Caco-2 (cell line): ENCODE measurements at regions not wholly inside any gene's neighbourhood (a gene's known extent, or its start where the extent isn't known, plus 50 kb on each side); places are given as distances from the start of the nearest gene placed in this dataset.

ENCODE experiments used
- BruUV-seq: library from RNA; stranded (reverse); fragments of 400-500 nt; replicated peaks from 2 replicates; lab custom pipeline; 2021; lab: Mats Ljungman, UMichigan
- CTCF ChIA-PET: fragments of 300-600 bp; sonication (Branson Sonifier 250); formaldehyde crosslinking; loops from one replicate; lab custom pipeline; 2022; ENCODE audit warnings: antibody characterized with exemption; lab: Charles Lee
- POLR2A ChIA-PET: fragments of 300-600 bp; sonication (Branson Sonifier 250); formaldehyde crosslinking; loops from one replicate; lab custom pipeline; 2022; ENCODE audit warnings: antibody characterized with exemption; lab: Charles Lee
- DNase-seq, 2 experiments: peaks; one replicate each; pipeline versions ENCODE4 v3.0.0 to v3.0.0-alpha.2; 2020 to 2022
- H3K27me3 ChIP-seq: replicated peaks from 2 replicates; pipeline ENCODE4 v1.6.0; 2011; ENCODE audit warnings: low read length; ENCODE audit not compliant: control insufficient read depth, insufficient read depth
- H3K36me3 ChIP-seq: 2 replicates; pipeline ENCODE4 v1.5.1; 2011; ENCODE audit warnings: low read length; ENCODE audit not compliant: control insufficient read depth, insufficient read depth
- H3K4me1 ChIP-seq: fragments of 250-450 bp; sonication (Bioruptor Pico); 2 replicates; pipeline ENCODE4 v1.5.1; 2020; ENCODE audit warnings: mild to moderate bottlenecking
- H3K4me3 ChIP-seq: 2 replicates; pipeline ENCODE4 v1.5.1; 2011; ENCODE audit warnings: low read depth, mild to moderate bottlenecking, control low read depth, low read length
- H3K9me3 ChIP-seq: fragments of 250-450 bp; sonication (Bioruptor Pico); 2 replicates; pipeline ENCODE4 v1.5.1; 2020; ENCODE audit warnings: mild to moderate bottlenecking, moderate library complexity
- H3K27ac Mint-ChIP-seq: one replicate; pipeline ENCODE4 v1.8.0; 2022; ENCODE audit warnings: mixed read lengths; ENCODE audit not compliant: unreplicated experiment
- H3K27me3 Mint-ChIP-seq: one replicate; pipeline ENCODE4 v1.8.0; 2022; ENCODE audit warnings: mixed read lengths; ENCODE audit not compliant: insufficient read depth, unreplicated experiment
- H3K36me3 Mint-ChIP-seq: one replicate; pipeline ENCODE4 v1.8.0; 2022; ENCODE audit warnings: mild to moderate bottlenecking, mixed read lengths; ENCODE audit not compliant: insufficient read depth, unreplicated experiment
- H3K4me1 Mint-ChIP-seq: one replicate; pipeline ENCODE4 v1.8.0; 2022; ENCODE audit warnings: low read depth, mixed read lengths; ENCODE audit not compliant: unreplicated experiment
- H3K4me3 Mint-ChIP-seq: one replicate; pipeline ENCODE4 v1.8.0; 2022; ENCODE audit warnings: mild to moderate bottlenecking, moderate library complexity, mixed read lengths; ENCODE audit not compliant: unreplicated experiment
- H3K9me3 Mint-ChIP-seq: one replicate; pipeline ENCODE4 v1.8.0; 2022; ENCODE audit warnings: mixed read lengths; ENCODE audit not compliant: unreplicated experiment
- CTCF ChIP-seq, 2 experiments: fragments of 200-600 bp in 1 of 2; IDR thresholded peaks; 1 replicate in 1 of 2; 2 replicates in 1 of 2; pipeline versions ENCODE4 v1.5.1 to v1.8.0; 2011 to 2022; ENCODE audit warnings: antibody characterized with exemption in 1 of 2, control low read depth in 1 of 2, inconsistent platforms in 1 of 2, low read depth in 1 of 2, low read length in 1 of 2, mild to moderate bottlenecking in 1 of 2, moderate library complexity in 1 of 2; ENCODE audit not compliant: insufficient read depth in 1 of 2, severe bottlenecking in 1 of 2, unreplicated experiment in 1 of 2
- intact Hi-C: fragments of 100-400 bp; cut with micrococcal nuclease; formaldehyde crosslinking; loops from one replicate; pipeline ENCODE4 v1.10.0; 2022; ENCODE audit not compliant: unreplicated experiment

DNA sequence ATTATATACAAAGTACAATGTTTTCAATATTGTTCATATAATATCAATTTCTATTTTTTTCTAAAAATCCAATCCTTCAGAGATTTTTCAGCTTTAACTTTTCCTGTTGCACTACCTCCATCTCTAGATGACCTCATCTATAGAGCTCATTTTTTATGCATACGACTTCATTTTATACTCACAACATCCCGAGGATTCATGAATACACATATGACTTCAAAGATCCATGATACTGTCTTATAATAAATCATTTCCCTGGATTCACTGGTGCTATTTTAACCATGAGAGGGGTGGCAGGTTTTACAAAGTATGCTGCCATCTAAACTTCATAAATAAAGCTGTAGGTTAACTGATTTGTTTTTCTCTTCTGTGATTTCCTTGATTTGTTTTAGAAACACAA, 694.6 kb downstream of the EPHA4 start:
- TF ChIP-seq CTCF (IDR thresholded peaks at IDR 0.05; ENCODE audit: insufficient read depth in 1 of 2, low read depth in 1 of 2, low read length in 1 of 2, severe bottlenecking in 1 of 2, unreplicated experiment in 1 of 2): no peak
- ChIA-PET POLR2A (no interaction called here), CTCF (no interaction called here)

GRCh38 chr2:220877897-220878296, 694.2 kb downstream of the EPHA4 start:
- H3K4me1 ChIP-seq: no peaks in the 10 kb centered on the region

More for the DNA sequence above, 694.6 kb downstream of the EPHA4 start:
- H3K27me3 ChIP-seq: peaks cover 2% of the 10 kb centered on the region
- H3K9me3 Mint-ChIP-seq: peaks cover 11% of the 10 kb centered on the region
- no peaks in the 10 kb centered on the region for H3K4me1 Mint-ChIP-seq
- no TSS peak for BruUV-seq
- H3K36me3 ChIP-seq: no peaks in the 10 kb centered on the region
- H3K27me3 Mint-ChIP-seq: peaks cover 3% of the 10 kb centered on the region
- DNase-seq: no peak
- no peak overlapping the region for H3K27ac Mint-ChIP-seq
- H3K4me3 ChIP-seq: no peak overlapping the region
- intact Hi-C loops: no loop called here
- no peaks in the 10 kb centered on the region for H3K36me3 Mint-ChIP-seq
- no peaks in the 10 kb centered on the region for H3K4me1 ChIP-seq
- no peaks in the 10 kb centered on the region for H3K9me3 ChIP-seq
- no peak overlapping the region for H3K4me3 Mint-ChIP-seq

GRCh38 chr2:220880623-220881596, 691.2 kb downstream of the EPHA4 start:
- Histone ChIP-seq H3K4me1 (no peaks in the 10 kb centered on the region), H3K9me3 (no peaks in the 10 kb centered on the region), H3K27me3 (peaks cover 2% of the 10 kb centered on the region), H3K4me3 (no peak overlapping the region), H3K36me3 (no peaks in the 10 kb centered on the region)
- no TSS peak for BruUV-seq
- intact Hi-C loops: loop anchor here (10.0 kb wide), 1 partner anchor 196 kb away; no protein-coding TSS in a partner anchor
- Mint-ChIP-seq H3K9me3 (no peaks in the 10 kb centered on the region), H3K36me3 (no peaks in the 10 kb centered on the region), H3K4me1 (no peaks in the 10 kb centered on the region), H3K27me3 (peaks cover 3% of the 10 kb centered on the region), H3K4me3 (no peak overlapping the region), H3K27ac (no peak overlapping the region)
- ChIA-PET POLR2A (no interaction called here), CTCF (no interaction called here)
- DNase-seq: no peak
- TF ChIP-seq CTCF (IDR thresholded peaks at IDR 0.05; ENCODE audit: insufficient read depth in 1 of 2, low read depth in 1 of 2, low read length in 1 of 2, severe bottlenecking in 1 of 2, unreplicated experiment in 1 of 2): no peak

More at GRCh38 chr2:220877897-220878296, 694.2 kb downstream of the EPHA4 start:
- BruUV-seq: no TSS peak
- Histone ChIP-seq H3K9me3 (no peaks in the 10 kb centered on the region), H3K36me3 (no peaks in the 10 kb centered on the region), H3K4me3 (no peak overlapping the region), H3K27me3 (peaks cover 2% of the 10 kb centered on the region)
- no peak overlapping the region for H3K4me3 Mint-ChIP-seq
- POLR2A ChIA-PET: no interaction called here
- H3K4me1 Mint-ChIP-seq: no peaks in the 10 kb centered on the region
- TF ChIP-seq CTCF (IDR thresholded peaks at IDR 0.05; ENCODE audit: insufficient read depth in 1 of 2, low read depth in 1 of 2, low read length in 1 of 2, severe bottlenecking in 1 of 2, unreplicated experiment in 1 of 2): no peak
- H3K36me3 Mint-ChIP-seq: no peaks in the 10 kb centered on the region
- CTCF ChIA-PET: no interaction called here
- peaks cover 3% of the 10 kb centered on the region for H3K27me3 Mint-ChIP-seq
- H3K9me3 Mint-ChIP-seq: peaks cover 8% of the 10 kb centered on the region
- DNase-seq: no peak
- H3K27ac Mint-ChIP-seq: no peak overlapping the region
- intact Hi-C loops: no loop called here
